MM.1S (cell line): ENCODE measurements at regions not wholly inside any gene's neighbourhood (a gene's known extent, or its start where the extent isn't known, plus 50 kb on each side); places are given as distances from the start of the nearest gene placed in this dataset.

Experiments
- DNase-seq: peaks from one replicate; pipeline ENCODE4 v3.0.0-alpha.2; 2015
- H2AFZ ChIP-seq: fragments of 300-600 bp; sonication (generic); 2 replicates; pipeline ENCODE4 v1.6.0; 2016; ENCODE audit warnings: antibody characterized with exemption, low read length
- H3F3A ChIP-seq: fragments of 300-600 bp; sonication (generic); 2 replicates; pipeline ENCODE4 v1.6.1; 2016; ENCODE audit warnings: mild to moderate bottlenecking, antibody characterized with exemption, low read length, moderate library complexity, mixed read lengths; ENCODE audit not compliant: insufficient read depth
- H3K27ac ChIP-seq: fragments of 300-600 bp; sonication (generic); 2 replicates; pipeline ENCODE4 v1.5.1; 2016; ENCODE audit warnings: mild to moderate bottlenecking, low read length
- H3K27me3 ChIP-seq: fragments of 300-600 bp; sonication (generic); replicated peaks from 2 replicates; pipeline ENCODE4 v1.6.0; 2016; ENCODE audit warnings: low read length; ENCODE audit not compliant: insufficient read depth
- H3K36me3 ChIP-seq: fragments of 300-600 bp; sonication (generic); replicated peaks from 2 replicates; pipeline ENCODE4 v1.6.1; 2016; ENCODE audit warnings: mild to moderate bottlenecking, low read length, mixed read lengths; ENCODE audit not compliant: insufficient read depth
- H3K4me1 ChIP-seq: fragments of 300-600 bp; sonication (generic); 2 replicates; pipeline ENCODE4 v1.6.1; 2016; ENCODE audit warnings: low read length, mixed read lengths
- H3K4me2 ChIP-seq: fragments of 300-600 bp; sonication (generic); 2 replicates; pipeline ENCODE4 v1.6.0; 2016; ENCODE audit warnings: low read depth, low read length
- H3K4me3 ChIP-seq: fragments of 300-600 bp; sonication (generic); 2 replicates; pipeline ENCODE4 v1.5.1; 2016; ENCODE audit warnings: low read length, mixed read lengths
- H3K79me2 ChIP-seq: fragments of 300-600 bp; sonication (generic); 2 replicates; pipeline ENCODE4 v1.6.1; 2016; ENCODE audit warnings: mixed run types, low read length, mixed read lengths
- H3K9ac ChIP-seq: fragments of 300-600 bp; sonication (generic); 2 replicates; pipeline ENCODE4 v1.6.1; 2016; ENCODE audit warnings: low read length, mixed read lengths
- H3K9me2 ChIP-seq: fragments of 300-600 bp; sonication (generic); replicated peaks from 2 replicates; pipeline ENCODE4 v1.6.1; 2016; ENCODE audit warnings: mild to moderate bottlenecking, low read length, mixed read lengths; ENCODE audit not compliant: insufficient read depth
- H3K9me3 ChIP-seq: fragments of 300-600 bp; sonication (generic); replicated peaks from 2 replicates; pipeline ENCODE4 v1.6.1; 2016; ENCODE audit warnings: mild to moderate bottlenecking, low read length, mixed read lengths; ENCODE audit not compliant: insufficient read depth
- H4K20me1 ChIP-seq: fragments of 300-600 bp; sonication (generic); 2 replicates; pipeline ENCODE4 v1.6.1; 2016; ENCODE audit warnings: mild to moderate bottlenecking, low read length, moderate library complexity, mixed read lengths; ENCODE audit not compliant: insufficient read depth
- EZH2 ChIP-seq: fragments of 300-600 bp; sonication (generic); optimal IDR thresholded peaks from 2 replicates; pipeline ENCODE3; 2017; ENCODE audit warnings: low read depth, mild to moderate bottlenecking, antibody characterized with exemption, low read length, mixed read lengths
- EZH2phosphoT487 ChIP-seq: fragments of 300-600 bp; sonication (generic); IDR thresholded peaks from 2 replicates; pipeline ENCODE4 v1.6.1; 2018; ENCODE audit warnings: antibody characterized with exemption, low read length
- TF ChIP-seq, protein P1 (sequence below): fragments of 300-600 bp; sonication (generic); IDR thresholded peaks from 2 replicates; pipeline ENCODE4 v1.5.1; 2016; ENCODE audit warnings: antibody characterized with exemption, low read length, mixed read lengths

DNA sequence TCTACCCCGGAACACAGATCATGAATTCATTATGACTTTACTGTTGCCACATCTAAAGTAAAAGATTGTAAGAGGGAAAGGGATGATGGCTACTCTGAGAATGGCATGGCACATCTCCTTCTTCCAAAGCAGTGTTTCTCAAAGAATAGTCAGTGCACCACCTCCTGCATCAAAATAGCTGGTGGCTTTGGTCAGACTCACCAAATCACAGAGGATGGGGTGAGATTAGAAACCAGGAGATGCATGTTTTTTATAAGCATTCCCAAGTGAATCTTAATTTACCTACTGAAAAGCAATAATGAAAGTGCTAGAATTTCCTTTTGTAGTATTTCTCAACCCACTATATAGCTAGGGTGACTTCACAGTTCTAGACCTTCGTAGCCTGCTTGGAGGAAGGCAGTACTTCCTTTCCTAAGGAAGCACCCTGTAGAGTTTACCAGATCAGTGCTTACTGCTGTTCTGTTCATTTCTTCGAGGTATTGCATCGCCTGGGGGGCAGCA, 340.8 kb upstream of the KLF3 start:
- no peak for TF ChIP-seq EZH2
- TF ChIP-seq EZH2phosphoT487 = no peak
- TF ChIP-seq, protein P1, sequence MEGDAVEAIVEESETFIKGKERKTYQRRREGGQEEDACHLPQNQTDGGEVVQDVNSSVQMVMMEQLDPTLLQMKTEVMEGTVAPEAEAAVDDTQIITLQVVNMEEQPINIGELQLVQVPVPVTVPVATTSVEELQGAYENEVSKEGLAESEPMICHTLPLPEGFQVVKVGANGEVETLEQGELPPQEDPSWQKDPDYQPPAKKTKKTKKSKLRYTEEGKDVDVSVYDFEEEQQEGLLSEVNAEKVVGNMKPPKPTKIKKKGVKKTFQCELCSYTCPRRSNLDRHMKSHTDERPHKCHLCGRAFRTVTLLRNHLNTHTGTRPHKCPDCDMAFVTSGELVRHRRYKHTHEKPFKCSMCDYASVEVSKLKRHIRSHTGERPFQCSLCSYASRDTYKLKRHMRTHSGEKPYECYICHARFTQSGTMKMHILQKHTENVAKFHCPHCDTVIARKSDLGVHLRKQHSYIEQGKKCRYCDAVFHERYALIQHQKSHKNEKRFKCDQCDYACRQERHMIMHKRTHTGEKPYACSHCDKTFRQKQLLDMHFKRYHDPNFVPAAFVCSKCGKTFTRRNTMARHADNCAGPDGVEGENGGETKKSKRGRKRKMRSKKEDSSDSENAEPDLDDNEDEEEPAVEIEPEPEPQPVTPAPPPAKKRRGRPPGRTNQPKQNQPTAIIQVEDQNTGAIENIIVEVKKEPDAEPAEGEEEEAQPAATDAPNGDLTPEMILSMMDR = no peak
- no peaks in the 10 kb centered on the region for H3K9me3 ChIP-seq
- no peak overlapping the region for H2AFZ ChIP-seq
- no peak overlapping the region for H3K27ac ChIP-seq
- DNase-seq = no peak
- H3K27me3 ChIP-seq = no peaks in the 10 kb centered on the region
- H4K20me1 ChIP-seq = no peaks in the 10 kb centered on the region
- no peak overlapping the region for H3K4me2 ChIP-seq
- no peak overlapping the region for H3K9ac ChIP-seq
- H3K36me3 ChIP-seq = no peaks in the 10 kb centered on the region
- H3K4me3 ChIP-seq = no peak overlapping the region
- no peaks in the 10 kb centered on the region for H3K79me2 ChIP-seq
- H3F3A ChIP-seq = peaks cover 15% of the 10 kb centered on the region
- H3K9me2 ChIP-seq = no peaks in the 10 kb centered on the region
- peaks cover 15% of the 10 kb centered on the region for H3K4me1 ChIP-seq

DNA sequence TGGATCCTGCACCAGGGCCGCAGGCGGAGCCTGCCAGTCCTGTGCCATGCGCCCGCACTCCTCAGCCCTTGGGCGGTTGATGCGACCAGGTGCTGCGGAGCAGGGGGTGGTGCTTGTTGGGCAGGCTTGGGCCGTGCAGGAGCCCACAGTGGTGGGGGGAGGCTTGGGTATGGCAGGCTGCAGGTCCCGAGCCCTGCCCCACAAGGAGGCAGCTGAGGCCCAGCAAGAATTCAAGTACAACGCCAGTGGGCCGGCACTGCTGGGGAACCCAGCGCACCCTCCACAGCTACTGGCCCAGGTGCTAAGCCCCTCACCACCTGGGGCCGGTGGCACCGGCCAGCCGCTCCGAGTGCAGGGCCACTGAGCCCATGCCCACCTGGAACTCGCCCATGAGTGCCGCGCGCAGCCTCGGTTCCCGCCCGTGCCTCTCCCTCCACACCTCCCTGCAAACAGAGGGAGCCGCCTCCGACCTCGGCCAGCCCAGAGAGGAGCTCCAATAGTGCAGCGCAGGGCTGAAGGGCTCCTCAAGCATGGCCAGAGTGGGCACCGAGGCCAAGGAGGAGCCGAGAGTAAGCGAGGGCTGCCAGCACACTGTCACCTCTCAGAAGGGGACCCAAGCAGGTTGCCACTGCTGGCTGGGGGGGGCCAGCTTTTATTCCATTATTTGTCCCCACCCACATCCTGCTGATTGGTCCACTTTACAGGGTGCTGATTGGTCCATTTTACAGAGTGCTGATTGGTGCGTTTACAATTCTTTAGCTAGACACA, 339.0 kb upstream of the KLF3 start:
- no peak overlapping the region for H3K4me2 ChIP-seq
- no peak overlapping the region for H3K27ac ChIP-seq
- no peaks in the 10 kb centered on the region for H4K20me1 ChIP-seq
- no peak for DNase-seq
- no peak overlapping the region for H3K4me3 ChIP-seq
- no peaks in the 10 kb centered on the region for H3K27me3 ChIP-seq
- H3K9ac ChIP-seq = no peak overlapping the region
- H3F3A ChIP-seq = 0 out of 2 replicates have a peak, but pooled peaks cover 3% of the 10 kb centered on the region
- peaks cover 6% of the 10 kb centered on the region for H3K4me1 ChIP-seq
- H3K36me3 ChIP-seq = no peaks in the 10 kb centered on the region
- no peaks in the 10 kb centered on the region for H3K9me3 ChIP-seq
- no peak overlapping the region for H2AFZ ChIP-seq
- TF ChIP-seq EZH2 (no peak), EZH2phosphoT487 (no peak)
- TF ChIP-seq, protein P1 = no peak
- no peaks in the 10 kb centered on the region for H3K79me2 ChIP-seq
- no peaks in the 10 kb centered on the region for H3K9me2 ChIP-seq

DNA sequence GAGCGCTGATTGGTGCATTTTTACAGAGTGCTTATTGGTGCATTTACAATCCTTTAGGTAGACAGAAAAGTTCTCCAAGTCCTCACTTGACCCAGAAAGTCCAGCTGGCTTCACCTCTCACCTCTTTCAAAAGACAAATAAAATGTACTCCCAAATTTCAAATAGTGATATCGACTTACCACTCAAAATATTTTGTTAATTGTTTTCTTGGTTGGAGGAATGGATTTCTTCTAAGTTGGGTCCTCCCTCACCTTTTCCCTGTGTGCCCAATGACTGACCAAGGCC, 338.4 kb upstream of the KLF3 start:
- H3K4me2 ChIP-seq = no peak overlapping the region
- no peak overlapping the region for H2AFZ ChIP-seq
- DNase-seq = no peak
- no peaks in the 10 kb centered on the region for H3K9me2 ChIP-seq
- H3F3A ChIP-seq = 0 out of 2 replicates have a peak, but pooled peaks cover 3% of the 10 kb centered on the region
- H4K20me1 ChIP-seq = no peaks in the 10 kb centered on the region
- no peaks in the 10 kb centered on the region for H3K9me3 ChIP-seq
- H3K27me3 ChIP-seq = no peaks in the 10 kb centered on the region
- H3K36me3 ChIP-seq = no peaks in the 10 kb centered on the region
- H3K27ac ChIP-seq = no peak overlapping the region
- H3K79me2 ChIP-seq = no peaks in the 10 kb centered on the region
- H3K9ac ChIP-seq = no peak overlapping the region
- no peak overlapping the region for H3K4me3 ChIP-seq
- TF ChIP-seq EZH2 = no peak
- TF ChIP-seq, protein P1 = no peak
- TF ChIP-seq EZH2phosphoT487 = no peak
- H3K4me1 ChIP-seq = peaks cover under 1% of the 10 kb centered on the region
